Endothelial cell (in vitro differentiated cells): ENCODE measurements at regions not wholly inside any gene's neighbourhood (a gene's known extent, or its start where the extent isn't known, plus 50 kb on each side); places are given as distances from the start of the nearest gene placed in this dataset.

ENCODE experiments used
- DNase-seq: peaks from one replicate; pipeline ENCODE4 v3.0.0; 2021; ENCODE audit warnings: low spot score
- H3K27ac Mint-ChIP-seq: one replicate; pipeline ENCODE4 v1.8.0; 2021; ENCODE audit warnings: mixed read lengths, inconsistent platforms; ENCODE audit not compliant: unreplicated experiment
- H3K27me3 Mint-ChIP-seq: one replicate; pipeline ENCODE4 v1.8.0; 2021; ENCODE audit warnings: mild to moderate bottlenecking, moderate library complexity, mixed read lengths, inconsistent platforms; ENCODE audit not compliant: unreplicated experiment
- H3K36me3 Mint-ChIP-seq: one replicate; pipeline ENCODE4 v1.8.0; 2021; ENCODE audit warnings: mild to moderate bottlenecking, low read depth, mixed read lengths, inconsistent platforms; ENCODE audit not compliant: unreplicated experiment
- H3K4me1 Mint-ChIP-seq: one replicate; pipeline ENCODE4 v1.8.0; 2021; ENCODE audit warnings: mild to moderate bottlenecking, mixed read lengths, inconsistent platforms; ENCODE audit not compliant: unreplicated experiment
- H3K4me3 Mint-ChIP-seq: one replicate; pipeline ENCODE4 v1.8.0; 2021; ENCODE audit warnings: mild to moderate bottlenecking, mixed read lengths, inconsistent platforms; ENCODE audit not compliant: unreplicated experiment
- H3K9me3 Mint-ChIP-seq: one replicate; pipeline ENCODE4 v1.8.0; 2021; ENCODE audit warnings: mixed read lengths, inconsistent platforms; ENCODE audit not compliant: unreplicated experiment
- TF ChIP-seq, protein P1 (sequence below): fragments of 200-600 bp; sonication (generic); IDR thresholded peaks from one replicate; pipeline ENCODE4 v1.5.0; 2021; ENCODE audit warnings: antibody characterized with exemption; ENCODE audit not compliant: unreplicated experiment

DNA sequence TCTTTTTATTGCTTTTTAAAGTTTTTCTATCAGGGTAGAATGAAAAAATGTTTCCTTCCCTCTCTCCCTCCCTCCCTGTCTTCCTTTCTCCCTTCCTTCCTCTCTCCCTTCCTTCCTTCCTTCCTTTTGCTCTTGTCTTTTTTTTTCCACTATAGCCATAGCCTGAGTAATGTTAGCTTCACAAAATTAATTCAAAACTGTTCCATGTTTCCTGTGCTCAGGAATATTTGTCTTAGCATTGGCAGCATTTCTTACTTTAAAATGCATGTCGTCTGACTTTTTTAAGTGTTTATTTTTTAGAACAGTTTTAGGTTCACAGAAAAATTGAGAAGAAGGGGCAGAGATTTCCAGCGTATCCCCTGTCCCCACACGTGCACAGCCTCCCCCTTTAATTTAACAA lies 730.8 kb upstream of the CITED2 start:
- Mint-ChIP-seq H3K4me3 (no peak overlapping the region), H3K27ac (no peak overlapping the region), H3K9me3 (no peaks in the 10 kb centered on the region), H3K27me3 (no peaks in the 10 kb centered on the region), H3K4me1 (peaks cover 2% of the 10 kb centered on the region), H3K36me3 (no peaks in the 10 kb centered on the region)
- no peak for DNase-seq
- TF ChIP-seq, protein P1, sequence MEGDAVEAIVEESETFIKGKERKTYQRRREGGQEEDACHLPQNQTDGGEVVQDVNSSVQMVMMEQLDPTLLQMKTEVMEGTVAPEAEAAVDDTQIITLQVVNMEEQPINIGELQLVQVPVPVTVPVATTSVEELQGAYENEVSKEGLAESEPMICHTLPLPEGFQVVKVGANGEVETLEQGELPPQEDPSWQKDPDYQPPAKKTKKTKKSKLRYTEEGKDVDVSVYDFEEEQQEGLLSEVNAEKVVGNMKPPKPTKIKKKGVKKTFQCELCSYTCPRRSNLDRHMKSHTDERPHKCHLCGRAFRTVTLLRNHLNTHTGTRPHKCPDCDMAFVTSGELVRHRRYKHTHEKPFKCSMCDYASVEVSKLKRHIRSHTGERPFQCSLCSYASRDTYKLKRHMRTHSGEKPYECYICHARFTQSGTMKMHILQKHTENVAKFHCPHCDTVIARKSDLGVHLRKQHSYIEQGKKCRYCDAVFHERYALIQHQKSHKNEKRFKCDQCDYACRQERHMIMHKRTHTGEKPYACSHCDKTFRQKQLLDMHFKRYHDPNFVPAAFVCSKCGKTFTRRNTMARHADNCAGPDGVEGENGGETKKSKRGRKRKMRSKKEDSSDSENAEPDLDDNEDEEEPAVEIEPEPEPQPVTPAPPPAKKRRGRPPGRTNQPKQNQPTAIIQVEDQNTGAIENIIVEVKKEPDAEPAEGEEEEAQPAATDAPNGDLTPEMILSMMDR = no peak

DNA sequence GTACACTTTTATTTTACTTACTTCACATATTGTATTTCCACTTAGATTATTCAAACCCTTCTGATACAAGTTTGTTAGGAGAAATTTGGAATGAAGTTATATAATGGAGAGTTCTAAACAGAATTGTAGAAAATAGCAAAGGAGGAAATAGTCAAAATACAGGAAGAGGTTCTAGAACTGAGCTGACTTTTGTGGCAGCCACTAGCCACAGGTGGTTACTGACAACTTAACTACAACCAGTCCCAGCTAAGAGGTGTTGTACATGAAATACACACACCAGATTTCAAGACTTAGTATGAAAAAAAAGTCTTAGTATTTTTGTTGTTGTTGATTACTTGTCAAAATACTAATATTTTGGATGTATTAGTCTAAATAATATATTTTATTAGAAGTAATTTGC lies 727.4 kb upstream of the CITED2 start:
- Mint-ChIP-seq H3K27ac (no peak overlapping the region), H3K9me3 (no peaks in the 10 kb centered on the region), H3K36me3 (no peaks in the 10 kb centered on the region), H3K27me3 (no peaks in the 10 kb centered on the region), H3K4me3 (no peak overlapping the region), H3K4me1 (peaks cover 2% of the 10 kb centered on the region)
- no peak for DNase-seq
- TF ChIP-seq, protein P1 = no peak

DNA sequence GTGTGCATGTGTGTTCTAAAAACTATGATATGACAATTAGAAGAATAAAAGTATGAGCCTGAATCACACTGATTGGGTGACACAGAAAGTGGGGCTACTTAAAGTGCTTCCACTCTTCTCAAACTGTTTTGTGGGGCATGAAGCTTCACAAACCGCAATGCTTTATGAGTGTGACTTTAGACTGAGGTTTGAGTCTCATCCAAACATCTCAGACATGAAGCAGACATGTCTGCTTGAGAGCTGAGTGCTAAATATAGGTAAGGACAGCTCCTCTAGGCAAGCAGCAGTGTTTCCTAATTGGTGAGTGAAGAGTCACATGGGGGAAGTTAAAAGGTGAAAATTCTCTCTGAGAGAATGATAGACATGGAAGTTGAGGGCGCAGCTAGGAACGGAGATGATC lies 726.9 kb upstream of the CITED2 start:
- TF ChIP-seq, protein P1 = no peak
- Mint-ChIP-seq H3K36me3 (no peaks in the 10 kb centered on the region), H3K4me1 (peaks cover 2% of the 10 kb centered on the region), H3K27ac (no peak overlapping the region), H3K4me3 (no peak overlapping the region), H3K27me3 (no peaks in the 10 kb centered on the region), H3K9me3 (no peaks in the 10 kb centered on the region)
- no peak for DNase-seq

DNA sequence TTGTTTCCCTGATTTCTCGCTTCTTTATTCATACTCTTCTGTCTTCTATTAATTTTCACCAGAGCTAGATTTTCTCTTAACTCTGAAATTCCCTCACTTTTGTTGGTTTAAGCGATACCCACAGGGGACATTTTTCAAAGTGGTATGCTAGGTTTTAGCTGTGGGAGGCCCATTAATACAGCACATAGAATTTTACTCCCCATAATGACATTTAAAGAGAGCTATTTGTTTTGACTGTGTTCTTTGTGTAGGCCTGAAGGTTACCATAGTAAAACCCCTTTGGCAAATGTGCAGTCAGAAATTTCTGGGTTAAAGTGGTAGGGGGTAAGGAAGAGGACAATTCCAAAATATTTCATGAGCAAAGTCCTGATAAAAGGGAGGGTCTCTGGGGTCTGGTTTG lies 721.1 kb upstream of the CITED2 start:
- no peaks in the 10 kb centered on the region for H3K4me1 Mint-ChIP-seq
- H3K4me3 Mint-ChIP-seq = no peak overlapping the region
- H3K27me3 Mint-ChIP-seq = no peaks in the 10 kb centered on the region
- H3K9me3 Mint-ChIP-seq = no peaks in the 10 kb centered on the region
- no peak overlapping the region for H3K27ac Mint-ChIP-seq
- TF ChIP-seq, protein P1 = no peak
- no peaks in the 10 kb centered on the region for H3K36me3 Mint-ChIP-seq
- DNase-seq = no peak

DNA sequence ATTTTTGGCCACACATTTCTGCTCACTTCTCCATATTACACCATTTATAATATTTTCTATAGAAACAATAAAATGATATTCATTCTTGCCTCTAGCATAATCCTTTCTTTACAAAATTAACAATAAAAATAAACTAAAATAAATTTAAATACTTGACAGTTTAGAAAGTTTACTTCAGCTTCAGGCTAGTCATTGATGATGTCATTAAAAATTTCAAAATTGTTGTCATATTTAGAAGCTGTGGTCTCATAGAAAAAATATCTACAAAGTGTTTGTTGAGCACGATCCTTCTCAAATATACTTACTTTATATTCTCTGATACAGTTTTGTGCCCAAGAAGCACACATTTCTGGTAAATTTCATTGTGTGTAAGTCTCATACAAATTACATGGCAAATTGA lies 717.4 kb upstream of the CITED2 start:
- Mint-ChIP-seq H3K36me3 (no peaks in the 10 kb centered on the region), H3K4me3 (no peak overlapping the region), H3K27me3 (no peaks in the 10 kb centered on the region), H3K27ac (no peak overlapping the region), H3K4me1 (no peaks in the 10 kb centered on the region), H3K9me3 (no peaks in the 10 kb centered on the region)
- no peak for DNase-seq
- TF ChIP-seq, protein P1 = no peak
